GM21390 (cell line): ENCODE measurements at regions not wholly inside any gene's neighbourhood (a gene's known extent, or its start where the extent isn't known, plus 50 kb on each side); places are given as distances from the start of the nearest gene placed in this dataset.
A peak's percentile ranks its signal among the peaks of the same experiment; 100 is the strongest.
"Not testable (repeated sequence)": the region's sequence is repeated elsewhere in the genome, so short reads cannot be mapped to it uniquely, and the experiment has no call there.

Experiments
- ATAC-seq: cut with Tn5 transposase; IDR thresholded peaks from one replicate; pipeline ENCODE4 v1.9.1; 2021; ENCODE audit not compliant: unreplicated experiment

DNA sequence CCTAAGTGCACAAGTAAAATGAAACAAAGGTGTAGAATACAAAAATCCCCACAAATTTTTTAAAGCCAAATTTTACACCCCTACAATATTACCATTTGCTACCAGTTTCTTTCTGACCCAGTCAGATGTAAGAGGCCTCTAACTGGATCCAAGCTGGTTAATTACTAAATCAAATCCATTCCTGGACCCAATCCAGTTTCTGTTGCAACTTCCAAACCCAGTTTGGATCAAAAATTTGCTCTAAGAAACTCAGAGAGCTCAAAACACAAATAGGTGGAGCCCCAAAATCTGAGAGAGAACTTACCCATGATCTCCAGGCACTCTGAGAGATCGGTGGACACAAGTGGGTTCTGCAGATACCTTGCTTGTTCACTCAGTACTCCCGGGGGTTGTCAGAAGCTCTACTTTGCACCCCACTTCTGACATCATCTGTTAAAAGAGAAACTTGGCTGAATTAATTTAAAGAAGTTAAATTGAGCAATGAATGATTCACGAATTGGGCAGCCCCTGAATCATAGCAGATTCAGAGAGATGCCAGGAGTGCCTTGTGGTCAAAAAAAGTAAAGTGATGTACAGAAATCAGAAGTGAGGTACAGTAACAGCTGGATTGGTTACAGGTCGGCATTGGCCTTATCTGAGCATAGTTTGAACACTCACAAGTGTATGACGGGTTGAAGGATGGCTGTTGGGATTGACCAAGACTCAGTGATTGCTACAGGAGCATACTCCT is 448.0 kb downstream of the KCNT2 start:
- no peak for ATAC-seq

DNA sequence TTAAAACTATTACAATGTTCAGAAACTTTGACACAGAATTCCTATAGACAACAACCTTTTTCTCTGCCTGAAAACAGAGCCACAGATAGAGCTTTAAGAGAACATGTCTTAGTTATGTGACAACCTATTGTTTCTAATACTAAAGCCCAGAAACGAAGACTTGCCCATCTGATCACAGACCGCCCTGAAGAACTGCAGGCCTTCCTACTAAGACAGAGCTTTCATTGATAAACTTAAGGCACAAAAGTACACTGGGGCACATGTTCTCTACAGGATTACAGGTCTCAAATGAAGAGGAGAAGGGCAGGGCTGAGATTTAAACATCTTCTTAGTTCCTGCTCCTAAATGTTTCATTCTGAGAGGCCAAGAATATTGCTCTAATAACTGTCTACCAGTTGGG is 452.7 kb downstream of the KCNT2 start:
- ATAC-seq, result no peak

DNA sequence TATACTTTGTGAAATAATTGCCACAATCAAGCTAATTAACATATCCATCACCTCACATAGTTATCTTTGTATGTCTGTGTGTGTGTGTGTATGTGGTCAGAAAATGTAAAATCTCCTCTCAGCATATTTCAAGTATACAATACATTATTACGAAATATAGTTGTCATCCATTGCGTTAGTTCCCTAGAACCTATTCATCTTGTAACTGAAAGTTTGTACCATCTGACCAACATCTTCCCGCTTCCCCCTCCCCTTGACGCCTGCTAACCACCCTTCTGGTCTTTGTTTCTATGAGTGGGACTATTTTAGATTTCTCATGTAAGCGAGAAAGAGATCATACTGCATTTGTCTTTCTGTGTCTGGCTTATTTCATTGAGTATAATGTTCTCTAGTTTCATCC is 455.3 kb downstream of the KCNT2 start:
- no peak for ATAC-seq

DNA sequence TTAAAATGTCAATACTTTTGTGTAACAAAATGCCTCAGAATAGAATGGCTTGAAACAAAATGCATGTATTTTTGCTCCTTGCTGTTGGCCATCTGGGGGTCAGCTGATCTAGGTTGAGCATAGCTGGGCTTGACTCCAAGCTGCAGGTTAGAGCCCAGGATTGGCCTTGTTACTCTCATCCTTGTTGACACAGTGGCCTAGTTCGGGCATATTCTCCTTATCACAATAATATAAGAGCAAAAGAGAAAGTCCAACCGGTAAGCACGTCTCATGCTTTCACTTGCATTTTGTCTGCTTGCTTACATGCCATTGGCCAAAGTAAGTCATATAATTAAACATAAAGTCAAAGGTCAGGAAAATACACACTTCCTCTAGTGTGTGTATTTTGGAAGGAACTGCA is 456.2 kb downstream of the KCNT2 start:
- ATAC-seq, result no peak

DNA sequence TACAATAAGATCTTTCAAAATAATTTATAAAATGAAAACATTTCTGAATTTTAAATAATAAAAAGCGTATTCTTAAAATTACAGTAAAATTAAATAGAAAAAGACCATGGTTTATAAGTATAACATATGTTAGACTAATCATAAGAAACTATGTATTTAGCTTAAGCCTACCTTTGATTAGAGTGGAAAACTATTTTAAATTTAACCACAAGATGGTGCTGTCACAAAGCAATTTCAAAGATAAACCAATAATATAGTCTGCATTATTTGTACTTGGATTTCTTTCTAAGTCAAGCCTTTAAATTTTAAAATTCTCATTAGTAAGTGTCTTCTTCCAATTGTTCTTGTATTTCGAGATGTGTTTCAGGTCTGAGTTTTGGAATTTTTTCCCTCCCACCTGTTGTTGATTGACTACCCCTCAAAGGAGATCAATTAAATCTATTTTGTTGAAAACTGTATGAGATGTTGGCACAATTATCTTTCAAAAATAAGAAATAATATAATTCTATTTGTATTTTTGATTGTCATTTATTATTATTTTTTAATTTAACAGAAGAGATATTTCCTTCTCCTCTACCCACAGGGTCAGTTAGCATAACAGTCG is 459.8 kb downstream of the KCNT2 start:
- peak; percentile 57 for ATAC-seq

DNA sequence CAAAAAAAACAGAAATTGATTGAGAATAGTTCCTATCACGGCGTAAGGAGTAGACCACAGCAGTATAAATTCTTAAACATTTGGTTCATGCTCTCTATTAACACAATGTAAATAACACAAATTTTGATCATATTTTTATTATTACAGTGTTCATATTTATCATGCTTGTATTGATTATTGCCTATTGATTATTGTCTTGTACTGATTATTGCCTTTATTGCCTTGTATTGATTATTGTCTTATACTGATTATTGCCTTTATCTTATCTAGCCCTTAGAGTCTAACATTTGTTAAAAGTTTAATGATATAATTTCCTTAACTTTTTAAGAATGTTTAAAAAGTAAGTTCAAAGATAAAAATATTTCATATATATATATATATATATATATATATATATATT is 460.7 kb downstream of the KCNT2 start:
- ATAC-seq, result no peak

DNA sequence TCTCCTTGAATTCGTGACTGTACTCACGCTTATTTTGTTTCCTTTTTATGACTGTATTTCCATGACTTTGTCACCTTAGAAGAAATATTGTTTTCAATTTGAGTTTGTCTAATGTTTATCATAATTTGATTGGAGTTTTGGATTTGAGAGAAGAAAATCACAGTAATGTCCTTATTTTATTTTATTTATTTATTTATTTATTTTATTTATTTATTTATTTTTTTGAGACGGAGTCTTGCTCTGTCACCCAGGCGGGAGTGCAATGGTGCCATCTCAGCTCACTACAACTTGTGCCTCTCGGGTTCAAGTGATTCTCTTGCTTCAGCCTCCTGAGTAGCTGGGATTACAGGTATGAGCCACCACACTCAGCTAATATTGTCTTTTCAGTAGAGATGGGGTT is 463.1 kb downstream of the KCNT2 start:
- not testable (repeated sequence) for ATAC-seq

DNA sequence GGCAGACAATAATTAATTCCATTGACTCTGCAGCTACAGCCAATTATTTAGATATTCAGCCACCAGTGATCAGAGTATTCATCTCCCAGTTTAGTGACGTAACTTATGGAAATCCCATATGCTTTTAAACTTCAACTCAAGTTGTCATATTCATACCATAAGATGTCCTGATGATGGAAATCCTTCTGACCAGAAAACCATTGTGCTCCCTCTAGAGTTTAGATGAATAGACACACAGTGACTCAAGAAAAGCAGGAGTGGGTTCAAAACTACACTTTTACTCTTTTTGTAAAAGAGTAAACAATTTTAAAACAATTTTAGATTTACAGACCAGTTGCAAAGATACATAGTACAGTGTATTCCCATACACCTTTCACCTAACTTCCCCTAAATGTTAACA is 463.7 kb downstream of the KCNT2 start:
- ATAC-seq, result no peak

DNA sequence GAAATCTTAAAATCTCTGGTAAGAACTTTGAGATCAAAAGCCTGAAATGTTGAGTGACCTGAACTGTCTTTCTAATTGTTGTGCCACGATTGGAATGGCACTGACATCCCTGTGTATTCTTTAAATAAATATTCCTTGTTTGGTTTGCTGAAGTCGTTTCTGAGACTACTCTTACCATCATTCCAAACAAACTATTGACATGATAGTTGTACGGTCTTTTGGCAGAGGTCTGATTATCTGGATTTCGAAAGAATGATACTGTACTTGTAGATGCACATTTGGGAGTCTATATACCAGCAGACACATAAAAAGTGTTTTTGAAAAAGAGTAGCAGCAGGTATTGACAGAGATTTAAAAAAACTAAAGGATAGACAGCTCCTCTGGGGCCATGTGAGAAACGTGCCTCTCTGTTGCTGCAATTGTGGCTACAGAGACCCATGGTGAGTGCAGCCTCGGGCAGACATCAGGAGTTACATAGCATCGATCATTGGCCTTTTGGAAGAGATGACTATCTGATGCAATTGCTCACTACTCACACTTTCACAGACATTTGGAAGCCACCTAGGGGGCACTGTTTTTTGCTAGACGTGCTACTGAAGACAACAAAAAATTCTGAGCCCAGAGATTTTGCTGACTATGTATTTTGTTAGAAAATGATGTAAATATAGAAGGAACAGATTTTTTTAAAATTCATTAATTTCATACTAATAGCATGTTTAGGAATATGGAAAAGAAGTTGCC is 464.5 kb downstream of the KCNT2 start:
- ATAC-seq, result no peak

DNA sequence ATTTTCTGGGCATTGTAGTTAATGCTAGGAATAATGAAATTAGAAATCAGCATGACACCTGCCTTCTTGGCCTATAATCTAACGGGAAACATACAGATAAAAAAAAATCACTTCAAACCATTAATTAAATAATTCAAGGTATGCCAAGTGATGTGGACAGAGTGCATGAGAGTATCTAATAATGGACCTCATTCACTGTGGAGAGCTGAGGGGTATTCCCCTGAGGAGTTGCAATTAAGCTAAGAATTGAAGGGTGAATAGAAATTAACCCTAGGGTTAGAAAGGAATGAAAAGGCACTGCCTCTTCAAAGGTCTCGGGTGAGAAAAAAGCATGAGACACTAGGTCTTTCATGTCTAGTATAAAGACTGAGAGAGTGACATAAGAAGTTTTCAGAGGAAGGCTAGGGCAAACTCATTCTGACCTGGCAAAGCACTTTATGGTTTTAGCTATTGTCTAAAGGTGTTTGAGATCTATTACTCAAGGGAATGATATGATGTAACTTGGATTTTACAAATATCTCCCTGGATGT is 466.1 kb downstream of the KCNT2 start:
- ATAC-seq, result no peak

DNA sequence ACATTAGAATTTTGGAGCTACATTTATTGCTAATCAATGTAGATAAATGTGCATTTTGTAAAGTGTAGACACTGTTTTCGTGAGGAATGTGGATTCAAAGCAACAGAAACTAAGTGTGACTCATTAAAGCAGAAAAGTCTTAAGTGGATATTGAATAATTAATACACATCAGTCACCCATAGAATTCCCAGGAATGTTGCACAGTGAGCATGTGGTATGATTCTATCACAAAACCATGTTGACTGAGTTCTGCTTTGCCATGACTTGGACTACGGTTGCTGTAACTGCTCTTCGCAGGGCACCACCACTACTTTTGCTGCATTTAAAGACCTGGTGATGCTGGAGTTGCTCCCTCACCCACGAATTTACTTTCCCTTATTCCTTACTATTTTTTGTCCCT is 471.8 kb downstream of the KCNT2 start:
- no peak for ATAC-seq

DNA sequence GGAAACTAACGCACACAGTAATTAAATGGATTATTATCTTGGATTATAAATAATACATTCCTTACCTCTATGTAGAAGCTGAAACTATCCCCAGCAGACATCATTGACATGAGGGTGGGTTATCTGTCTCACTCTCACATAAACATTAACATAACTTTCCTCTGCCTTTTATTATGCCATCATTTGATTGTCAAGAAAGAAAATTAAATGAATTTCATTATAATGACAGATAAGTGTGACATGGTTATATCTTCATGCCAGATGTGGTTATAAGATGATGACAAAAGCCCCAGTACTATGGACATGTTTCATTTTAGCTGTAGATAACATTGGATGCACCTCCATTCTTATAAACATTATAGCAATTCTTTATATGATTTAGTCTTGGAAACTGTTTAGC is 476.5 kb downstream of the KCNT2 start:
- no peak for ATAC-seq

DNA sequence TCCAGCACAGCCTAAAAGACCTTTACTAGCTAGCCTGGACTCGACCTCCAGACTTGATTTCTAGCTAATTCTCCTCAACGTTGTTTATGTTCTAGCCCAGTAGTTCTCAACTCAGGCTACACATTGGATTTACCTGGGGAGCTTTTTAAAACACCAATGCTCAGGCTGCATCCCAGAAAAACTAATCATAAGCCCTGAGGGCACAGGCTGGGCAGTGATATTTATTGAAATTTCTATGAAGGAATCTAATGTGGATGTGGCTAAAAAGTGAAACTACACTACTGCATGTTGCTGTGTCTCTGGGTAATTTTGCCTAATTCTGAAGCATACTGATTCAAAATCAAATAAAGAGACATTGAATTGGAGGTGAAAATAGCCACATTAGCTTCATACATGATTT is 479.4 kb downstream of the KCNT2 start:
- ATAC-seq, result no peak

DNA sequence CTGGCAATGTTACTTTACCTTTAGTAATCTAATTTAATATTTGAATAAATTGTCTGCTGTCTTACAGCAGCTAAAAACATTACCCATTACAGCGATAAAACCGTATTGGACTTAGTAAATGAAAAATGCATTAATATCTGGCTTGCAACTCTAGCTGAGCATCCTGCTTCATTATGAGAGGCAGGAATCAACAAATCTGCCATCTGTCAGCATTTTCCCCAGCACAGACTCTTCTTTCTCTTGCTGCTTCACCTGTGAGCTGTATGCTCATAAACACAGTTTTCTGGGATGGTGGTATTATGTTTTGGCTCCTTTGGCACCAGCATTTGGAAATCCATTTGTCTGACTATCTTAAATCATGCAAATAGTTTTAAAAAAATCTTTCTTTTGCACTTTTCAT is 487.1 kb downstream of the KCNT2 start:
- ATAC-seq, result no peak

DNA sequence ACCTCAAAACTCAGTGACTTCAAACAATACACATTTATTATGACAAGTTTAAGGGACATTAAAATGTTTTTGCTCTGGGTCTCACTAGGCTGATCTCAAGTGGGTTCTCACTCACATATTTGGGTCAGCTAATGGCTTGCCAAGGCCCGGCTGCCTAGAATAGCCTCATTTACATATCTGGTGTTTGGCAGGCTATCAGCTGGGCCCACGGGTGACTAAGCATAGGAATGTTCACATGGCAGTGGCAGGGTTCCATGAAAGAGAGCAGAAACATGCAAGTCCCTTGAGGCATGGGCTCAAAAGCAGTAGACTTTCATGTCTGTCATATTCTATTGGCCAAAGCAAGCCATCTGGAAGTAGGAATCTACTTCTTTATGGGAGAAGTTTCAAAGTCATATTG is 492.6 kb downstream of the KCNT2 start:
- no peak for ATAC-seq

DNA sequence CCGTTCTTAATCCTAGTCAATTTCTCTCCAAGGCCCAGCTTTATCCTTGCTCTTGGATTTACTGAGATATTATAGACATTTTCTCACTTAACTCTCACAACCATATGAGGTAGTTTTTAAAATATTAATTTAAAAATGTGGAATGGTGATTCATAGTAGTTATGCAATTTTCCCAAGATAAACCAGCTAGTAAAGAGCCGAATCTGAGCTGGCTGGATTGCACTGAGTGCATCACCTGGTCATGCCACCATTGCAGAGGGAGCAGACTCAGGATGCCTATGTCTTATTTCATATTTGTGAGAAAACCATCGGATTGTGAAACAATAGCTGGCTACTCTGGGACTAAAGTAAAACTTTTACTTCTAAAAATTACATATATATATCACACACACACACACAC is 494.0 kb downstream of the KCNT2 start:
- ATAC-seq, result no peak

DNA sequence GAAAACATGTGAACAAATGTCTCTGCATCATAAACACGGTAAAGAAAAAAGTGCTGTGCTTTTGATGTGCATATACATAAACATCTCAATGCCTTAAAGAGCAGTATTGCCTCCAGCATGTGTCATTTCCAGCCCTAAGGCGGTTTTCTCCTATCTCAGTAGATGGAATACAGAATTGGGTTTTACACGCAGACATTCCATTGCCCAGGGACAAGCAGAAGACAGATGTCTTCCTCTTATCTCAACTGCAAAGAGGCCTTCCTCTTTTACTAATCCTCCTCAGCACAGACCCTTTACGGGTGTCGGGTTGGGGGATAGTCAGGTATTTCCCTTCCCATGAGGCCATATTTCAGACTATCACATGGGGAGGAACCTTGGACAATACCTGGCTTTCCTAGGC is 499.2 kb downstream of the KCNT2 start:
- ATAC-seq, result not testable (repeated sequence)

DNA sequence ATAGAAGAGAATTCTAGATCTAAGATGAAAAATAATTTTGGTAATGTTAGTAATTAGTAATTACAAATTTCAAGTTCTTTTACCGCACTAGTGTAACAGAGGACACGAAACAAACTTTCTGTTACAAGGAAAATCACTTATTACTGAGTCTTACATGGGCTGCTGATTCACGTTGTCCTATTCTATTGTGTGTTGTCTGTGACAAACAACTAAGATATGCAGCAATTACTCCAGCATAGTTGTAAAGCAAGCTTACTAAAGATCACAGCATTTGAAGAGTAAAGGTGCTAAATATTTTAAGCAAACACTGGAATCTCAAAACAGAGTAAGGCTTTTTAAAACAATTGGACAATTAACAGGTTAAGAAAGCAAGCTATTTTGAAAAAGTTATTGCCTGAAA is 502.3 kb downstream of the KCNT2 start:
- ATAC-seq, result no peak

DNA sequence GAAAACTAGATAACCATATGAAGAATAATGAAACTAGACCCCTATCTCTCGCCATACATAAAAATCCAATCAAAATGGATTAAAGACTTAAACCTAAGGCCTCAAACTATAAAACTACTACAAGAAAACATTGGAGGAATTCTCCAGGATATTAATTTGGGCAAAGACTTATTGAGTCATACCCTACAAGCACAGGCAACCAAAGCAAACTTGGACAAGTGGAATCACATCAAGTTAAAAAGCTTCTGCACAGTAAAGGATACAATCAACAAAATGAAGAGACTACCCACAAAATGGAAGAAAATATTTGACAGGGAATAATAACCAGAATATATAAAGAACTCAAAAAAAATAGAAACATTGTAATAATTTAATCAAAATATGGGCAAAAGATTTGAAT is 505.4 kb downstream of the KCNT2 start:
- ATAC-seq, result no peak

DNA sequence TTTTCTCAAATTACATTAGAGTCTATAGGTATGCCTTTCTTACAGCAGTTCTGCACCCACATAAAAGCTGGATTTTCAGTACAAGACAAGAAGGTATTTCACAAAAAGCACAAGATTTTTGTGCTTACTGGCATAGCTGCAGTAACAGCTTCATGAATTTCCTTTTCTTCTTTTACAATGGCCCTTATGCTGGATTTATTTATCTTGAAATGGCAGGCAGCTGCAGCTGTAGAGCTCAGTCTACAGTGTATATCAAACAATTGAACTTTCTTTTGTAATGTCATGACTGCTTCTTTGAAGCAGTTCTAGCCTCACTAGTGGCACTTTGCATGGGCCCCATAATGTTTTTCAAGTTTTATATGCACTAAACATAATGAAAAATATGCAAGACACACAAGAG is 510.2 kb downstream of the KCNT2 start:
- no peak for ATAC-seq

DNA sequence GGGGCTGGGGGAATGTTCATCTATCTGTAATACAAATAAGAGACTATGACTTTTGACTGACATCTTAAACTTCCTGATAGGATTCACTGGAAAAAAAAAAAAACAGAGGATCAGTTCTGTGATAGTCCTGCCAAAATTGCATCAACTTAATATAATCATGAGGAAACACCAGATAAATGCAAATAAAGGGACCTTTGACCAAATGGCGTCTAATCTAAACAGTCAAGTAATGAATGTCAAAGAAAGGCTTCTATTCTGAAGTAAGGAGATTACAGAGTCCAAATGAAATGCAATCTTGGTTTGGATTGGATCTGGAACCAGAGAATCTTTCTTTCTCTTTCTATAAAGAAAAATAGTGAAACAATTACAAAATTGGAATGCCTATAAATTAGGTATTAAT is 513.4 kb downstream of the KCNT2 start:
- no peak for ATAC-seq
